ENCODE measurements at regions not wholly inside any gene's neighbourhood (a gene's known extent, or its start where the extent isn't known, plus 50 kb on each side); places are given as distances from the start of the nearest gene placed in this dataset.

GRCh38 chr5:92885950-92886349, 695.1 kb downstream of the NR2F1-AS1 start:
- DNase-seq (ENCODE audit: insufficient read length, low spot score, missing footprints), result no peak
- H3K79me2 ChIP-seq (ENCODE audit: insufficient read depth, low read length), result no peaks in the 10 kb centered on the region

GRCh38 chr5:92884469-92884868, 696.5 kb downstream of the NR2F1-AS1 start:
- Histone ChIP-seq H3K4me3 (ENCODE audit: insufficient read depth, low read length) (no peak overlapping the region), H4K20me1 (ENCODE audit: insufficient read depth, low read length) (no peaks in the 10 kb centered on the region), H3K27ac (ENCODE audit: low read depth, low read length) (no peak overlapping the region), H2AFZ (ENCODE audit: low read length) (no peak overlapping the region), H3K4me1 (ENCODE audit: insufficient read depth, low read length) (no peaks in the 10 kb centered on the region), H3K27me3 (ENCODE audit: insufficient read depth, low read length) (no peaks in the 10 kb centered on the region), H3K4me2 (ENCODE audit: insufficient read depth, low read length) (no peak overlapping the region), H3K9me3 (ENCODE audit: low read depth, low read length) (no peaks in the 10 kb centered on the region), H3K36me3 (ENCODE audit: insufficient read depth, low read length) (no peaks in the 10 kb centered on the region), H3K79me2 (ENCODE audit: insufficient read depth, low read length) (no peaks in the 10 kb centered on the region)
- TF ChIP-seq CTCF (IDR thresholded peaks at IDR 0.05; ENCODE audit: extremely low read depth, low read depth, low read length), result no peak
- no peak for DNase-seq (ENCODE audit: insufficient read length, low spot score, missing footprints)

More at GRCh38 chr5:92885950-92886349, 695.1 kb downstream of the NR2F1-AS1 start:
- H3K27me3 ChIP-seq (ENCODE audit: insufficient read depth, low read length), result no peaks in the 10 kb centered on the region
- H3K4me1 ChIP-seq (ENCODE audit: insufficient read depth, low read length), result no peaks in the 10 kb centered on the region
- H3K36me3 ChIP-seq (ENCODE audit: insufficient read depth, low read length), result no peaks in the 10 kb centered on the region
- no peak overlapping the region for H3K27ac ChIP-seq (ENCODE audit: low read depth, low read length)
- peak overlapping the region; percentile 27 for H2AFZ ChIP-seq (ENCODE audit: low read length)
- peak; percentile 13 for TF ChIP-seq CTCF (IDR thresholded peaks at IDR 0.05; ENCODE audit: extremely low read depth, low read depth, low read length)
- no peaks in the 10 kb centered on the region for H4K20me1 ChIP-seq (ENCODE audit: insufficient read depth, low read length)
- no peaks in the 10 kb centered on the region for H3K9me3 ChIP-seq (ENCODE audit: low read depth, low read length)
- no peak overlapping the region for H3K4me3 ChIP-seq (ENCODE audit: insufficient read depth, low read length)
- H3K4me2 ChIP-seq (ENCODE audit: insufficient read depth, low read length), result no peak overlapping the region

GRCh38 chr5:92879806-92880543, 701.0 kb downstream of the NR2F1-AS1 start:
- H3K36me3 ChIP-seq (ENCODE audit: insufficient read depth, low read length), result no peaks in the 10 kb centered on the region
- DNase-seq (ENCODE audit: insufficient read length, low spot score, missing footprints), result no peak
- H3K79me2 ChIP-seq (ENCODE audit: insufficient read depth, low read length), result no peaks in the 10 kb centered on the region
- H3K4me1 ChIP-seq (ENCODE audit: insufficient read depth, low read length), result no peaks in the 10 kb centered on the region
- no peaks in the 10 kb centered on the region for H3K27me3 ChIP-seq (ENCODE audit: insufficient read depth, low read length)
- no peak overlapping the region for H3K4me3 ChIP-seq (ENCODE audit: insufficient read depth, low read length)
- H2AFZ ChIP-seq (ENCODE audit: low read length), result no peak overlapping the region
- peaks cover 7% of the 10 kb centered on the region for H3K9me3 ChIP-seq (ENCODE audit: low read depth, low read length)
- TF ChIP-seq CTCF (IDR thresholded peaks at IDR 0.05; ENCODE audit: extremely low read depth, low read depth, low read length), result no peak
- no peak overlapping the region for H3K27ac ChIP-seq (ENCODE audit: low read depth, low read length)
- H4K20me1 ChIP-seq (ENCODE audit: insufficient read depth, low read length), result no peaks in the 10 kb centered on the region
- H3K4me2 ChIP-seq (ENCODE audit: insufficient read depth, low read length), result no peak overlapping the region

GRCh38 chr5:92874790-92875189, 706.2 kb downstream of the NR2F1-AS1 start:
- H3K36me3 ChIP-seq (ENCODE audit: insufficient read depth, low read length), result no peaks in the 10 kb centered on the region
- H3K4me1 ChIP-seq (ENCODE audit: insufficient read depth, low read length), result no peaks in the 10 kb centered on the region
- peaks cover 7% of the 10 kb centered on the region for H3K9me3 ChIP-seq (ENCODE audit: low read depth, low read length)
- no peak for DNase-seq (ENCODE audit: insufficient read length, low spot score, missing footprints)
- H3K4me2 ChIP-seq (ENCODE audit: insufficient read depth, low read length), result no peak overlapping the region
- no peaks in the 10 kb centered on the region for H4K20me1 ChIP-seq (ENCODE audit: insufficient read depth, low read length)
- no peaks in the 10 kb centered on the region for H3K27me3 ChIP-seq (ENCODE audit: insufficient read depth, low read length)
- H3K79me2 ChIP-seq (ENCODE audit: insufficient read depth, low read length), result no peaks in the 10 kb centered on the region
- no peak overlapping the region for H3K27ac ChIP-seq (ENCODE audit: low read depth, low read length)
- no peak overlapping the region for H2AFZ ChIP-seq (ENCODE audit: low read length)
- TF ChIP-seq CTCF (IDR thresholded peaks at IDR 0.05; ENCODE audit: extremely low read depth, low read depth, low read length), result no peak
- no peak overlapping the region for H3K4me3 ChIP-seq (ENCODE audit: insufficient read depth, low read length)
